ENCODE measurements at regions not wholly inside any gene's neighbourhood (a gene's known extent, or its start where the extent isn't known, plus 50 kb on each side); places are given as distances from the start of the nearest gene placed in this dataset.

- Histone ChIP-seq H3K9me3 (no peaks in the 10 kb centered on the region), H3K27me3 (no peaks in the 10 kb centered on the region), H3K4me1 (no peaks in the 10 kb centered on the region), H3K27ac (no peak overlapping the region), H3K4me3 (no peak overlapping the region), H3K36me3 (no peaks in the 10 kb centered on the region)
- 77 to 92% methylated on average over 1 of the region's 1 CpG for WGBS, 2 donors
- FAIRE-seq (no peak), DNase-seq (no peak), ATAC-seq (no peak)
- TF ChIP-seq CTCF (IDR thresholded peaks at IDR 0.05) = no peak
- intact Hi-C loops (cut with DNase I) = no loop called here
Observed at GRCh38 chr21:25080141-25080540, 527.1 kb downstream of the MRPL39 start.

GRCh38 chr21:25079053-25079452, 528.2 kb downstream of the MRPL39 start:
- TF ChIP-seq CTCF (IDR thresholded peaks at IDR 0.05) = no peak
- Histone ChIP-seq H3K27me3 (no peaks in the 10 kb centered on the region), H3K27ac (no peak overlapping the region), H3K36me3 (no peaks in the 10 kb centered on the region), H3K4me1 (no peaks in the 10 kb centered on the region), H3K4me3 (no peak overlapping the region), H3K9me3 (no peaks in the 10 kb centered on the region)
- 44 to 50% methylated on average over 3 of the region's 3 CpGs for WGBS, 2 donors
- FAIRE-seq (no peak), ATAC-seq (no peak), DNase-seq (no peak)
- intact Hi-C loops (cut with DNase I) = no loop called here

- no peak for FAIRE-seq
- DNase-seq = no peak
- no peak for ATAC-seq
- no peaks in the 10 kb centered on the region for H3K27me3 ChIP-seq
- no peaks in the 10 kb centered on the region for H3K4me1 ChIP-seq
- 37 to 54% methylated on average over 1 of the region's 1 CpG for WGBS, 2 donors
- intact Hi-C loops (cut with DNase I) = no loop called here
- H3K4me3 ChIP-seq = no peak overlapping the region
- no peak for TF ChIP-seq CTCF (IDR thresholded peaks at IDR 0.05)
- no peak overlapping the region for H3K27ac ChIP-seq
- H3K9me3 ChIP-seq = no peaks in the 10 kb centered on the region
- no peaks in the 10 kb centered on the region for H3K36me3 ChIP-seq
Observed at GRCh38 chr21:25062061-25062460, 545.2 kb downstream of the MRPL39 start.

GRCh38 chr21:25054689-25055088, 552.6 kb downstream of the MRPL39 start:
- H3K27ac ChIP-seq = no peak overlapping the region
- ATAC-seq = no peak
- no peak for DNase-seq
- no peaks in the 10 kb centered on the region for H3K27me3 ChIP-seq
- TF ChIP-seq CTCF (IDR thresholded peaks at IDR 0.05) = no peak
- no peak for FAIRE-seq
- no peak overlapping the region for H3K4me3 ChIP-seq
- no peaks in the 10 kb centered on the region for H3K4me1 ChIP-seq
- H3K9me3 ChIP-seq = no peaks in the 10 kb centered on the region
- H3K36me3 ChIP-seq = no peaks in the 10 kb centered on the region
- WGBS, 2 donors = 19 to 28% methylated on average over 2 of the region's 2 CpGs
- intact Hi-C loops (cut with DNase I) = no loop called here

- WGBS, 2 donors = 2 to 3% methylated on average over 5 of the region's 5 CpGs
- no peaks in the 10 kb centered on the region for H3K27me3 ChIP-seq
- no peaks in the 10 kb centered on the region for H3K36me3 ChIP-seq
- H3K4me1 ChIP-seq = no peaks in the 10 kb centered on the region
- peak; percentile 50 to 81 (median 78) for ATAC-seq
- intact Hi-C loops (cut with DNase I) = no loop called here
- DNase-seq = no peak
- H3K9me3 ChIP-seq = no peaks in the 10 kb centered on the region
- no peak overlapping the region for H3K27ac ChIP-seq
- TF ChIP-seq CTCF (IDR thresholded peaks at IDR 0.05) = peak in 1 of 4 donors; percentile 14
- H3K4me3 ChIP-seq = no peak overlapping the region
- FAIRE-seq = peak; percentile 61
Observed at GRCh38 chr21:25039461-25040380, 567.6 kb downstream of the MRPL39 start.

Data from pancreas (tissue), 10 donors.